SH-SY5Y (cell line): ENCODE measurements at regions not wholly inside any gene's neighbourhood (a gene's known extent, or its start where the extent isn't known, plus 50 kb on each side); places are given as distances from the start of the nearest gene placed in this dataset.

ENCODE experiments used
- GATA2 ChIP-seq: IDR thresholded peaks from 2 replicates; pipeline ENCODE4 v1.6.1; 2011; ENCODE audit warnings: mild to moderate bottlenecking, low read depth, low read length
- GATA3 ChIP-seq: IDR thresholded peaks from 2 replicates; pipeline ENCODE4 v1.6.1; 2011; ENCODE audit warnings: low read depth, mild to moderate bottlenecking, low read length, moderate library complexity

- TF ChIP-seq GATA2 (no peak), GATA3 (no peak)
These were observed 307.0 kb upstream of the PTBP2 start for GRCh38 chr1:96414598-96414997.
